H9 (cell line): ENCODE measurements at regions not wholly inside any gene's neighbourhood (a gene's known extent, or its start where the extent isn't known, plus 50 kb on each side); places are given as distances from the start of the nearest gene placed in this dataset.
A peak's percentile ranks its signal among the peaks of the same experiment; 100 is the strongest.

ENCODE experiments used
- DNase-seq: peaks from one replicate; pipeline ENCODE4 v3.0.0-alpha.2; 2017
- H2AFZ ChIP-seq: one replicate; pipeline ENCODE4 v1.6.1; 2013; ENCODE audit warnings: mild to moderate bottlenecking, low read length, control low read depth, moderate library complexity
- H2AK5ac ChIP-seq: 2 replicates; pipeline ENCODE4 v1.6.1; 2013; ENCODE audit warnings: low read length, control low read depth, mixed read lengths; ENCODE audit not compliant: insufficient read length
- H2BK120ac ChIP-seq: one replicate; pipeline ENCODE4 v1.6.1; 2013; ENCODE audit warnings: low read depth, mild to moderate bottlenecking, low read length, control low read depth, inconsistent platforms; ENCODE audit not compliant: poor library complexity, severe bottlenecking
- H2BK12ac ChIP-seq: 2 replicates; pipeline ENCODE4 v1.6.1; 2013; ENCODE audit warnings: low read length, control low read depth, mixed read lengths, low read depth; ENCODE audit not compliant: insufficient read length
- H2BK15ac ChIP-seq: 2 replicates; pipeline ENCODE4 v1.6.1; 2013; ENCODE audit warnings: low read depth, low read length, control low read depth
- H2BK20ac ChIP-seq: one replicate; pipeline ENCODE4 v1.6.1; 2013; ENCODE audit warnings: low read depth, mild to moderate bottlenecking, low read length, control low read depth, inconsistent platforms; ENCODE audit not compliant: poor library complexity, severe bottlenecking
- H2BK5ac ChIP-seq: 2 replicates; pipeline ENCODE4 v1.6.1; 2013; ENCODE audit warnings: low read length, control low read depth, mixed read lengths; ENCODE audit not compliant: insufficient read length
- H3K14ac ChIP-seq: 2 replicates; pipeline ENCODE4 v1.6.1; 2013; ENCODE audit warnings: low read length, control low read depth; ENCODE audit not compliant: insufficient read depth
- H3K18ac ChIP-seq: 2 replicates; pipeline ENCODE4 v1.6.1; 2013; ENCODE audit warnings: low read depth, mild to moderate bottlenecking, mixed read lengths, low read length, control low read depth; ENCODE audit not compliant: insufficient read length
- H3K23ac ChIP-seq: 2 replicates; pipeline ENCODE4 v1.6.1; 2013; ENCODE audit warnings: low read length, control low read depth, mixed read lengths, low read depth; ENCODE audit not compliant: insufficient read length
- H3K23me2 ChIP-seq: 2 replicates; pipeline ENCODE4 v1.6.1; 2013; ENCODE audit warnings: low read depth, mild to moderate bottlenecking, mixed read lengths, low read length, control low read depth; ENCODE audit not compliant: insufficient read length, poor library complexity, severe bottlenecking
- H3K27ac ChIP-seq: 2 replicates; pipeline ENCODE4 v1.5.1; 2013; ENCODE audit warnings: low read length, control low read depth, mixed read lengths, low read depth; ENCODE audit not compliant: insufficient read length
- H3K27me3 ChIP-seq: 2 replicates; pipeline ENCODE4 v1.6.1; 2013; ENCODE audit warnings: low read length, control low read depth, inconsistent platforms; ENCODE audit not compliant: insufficient read depth
- H3K4ac ChIP-seq: 2 replicates; pipeline ENCODE4 v1.6.1; 2013; ENCODE audit warnings: low read depth, mild to moderate bottlenecking, control low read depth, inconsistent platforms, low read length, moderate library complexity
- H3K4me1 ChIP-seq: 2 replicates; pipeline ENCODE4 v1.6.1; 2013; ENCODE audit warnings: low read length, control low read depth, inconsistent platforms; ENCODE audit not compliant: insufficient read depth
- H3K4me2 ChIP-seq: 2 replicates; pipeline ENCODE4 v1.6.1; 2013; ENCODE audit warnings: low read length, control low read depth, mixed read lengths; ENCODE audit not compliant: insufficient read length, insufficient read depth
- H3K56ac ChIP-seq: 2 replicates; pipeline ENCODE4 v1.6.1; 2013; ENCODE audit warnings: low read depth, mild to moderate bottlenecking, mixed read lengths, low read length, control low read depth; ENCODE audit not compliant: insufficient read length
- H3K79me1 ChIP-seq: 2 replicates; pipeline ENCODE4 v1.6.1; 2013; ENCODE audit warnings: low read depth, mild to moderate bottlenecking, moderate library complexity, low read length, control low read depth, inconsistent platforms; ENCODE audit not compliant: insufficient read depth, poor library complexity, severe bottlenecking
- H3K79me2 ChIP-seq: 2 replicates; pipeline ENCODE4 v1.6.1; 2013; ENCODE audit warnings: low read length, control low read depth, inconsistent platforms; ENCODE audit not compliant: insufficient read depth
- H3K9ac ChIP-seq: 2 replicates; pipeline ENCODE4 v1.6.1; 2013; ENCODE audit warnings: low read length, control low read depth, mixed read lengths; ENCODE audit not compliant: insufficient read length; ENCODE audit errors: extremely low read depth
- H3K9me3 ChIP-seq: one replicate; pipeline ENCODE4 v1.6.1; 2013; ENCODE audit warnings: low read depth, low read length, inconsistent platforms; ENCODE audit not compliant: control insufficient read depth
- H3T11ph ChIP-seq: one replicate; pipeline ENCODE4 v1.6.1; 2013; ENCODE audit warnings: mild to moderate bottlenecking, low read length, control low read depth, inconsistent platforms
- H4K20me1 ChIP-seq: one replicate; pipeline ENCODE4 v1.6.1; 2013; ENCODE audit not compliant: control insufficient read depth, insufficient read length, insufficient read depth
- H4K5ac ChIP-seq: 2 replicates; pipeline ENCODE4 v1.6.1; 2013; ENCODE audit warnings: low read depth, mild to moderate bottlenecking, mixed read lengths, low read length, control low read depth; ENCODE audit not compliant: insufficient read length
- H4K8ac ChIP-seq: replicated peaks from 2 replicates; pipeline ENCODE4 v1.6.1; 2013; ENCODE audit warnings: low read length, control low read depth, mixed read lengths, low read depth; ENCODE audit not compliant: insufficient read length
- H4K91ac ChIP-seq: 2 replicates; pipeline ENCODE4 v1.6.1; 2013; ENCODE audit warnings: low read depth, mild to moderate bottlenecking, moderate library complexity, mixed read lengths, low read length, control low read depth; ENCODE audit not compliant: insufficient read length
- H3K27ac Mint-ChIP-seq, 3 experiments: 2 replicates in 2 of 3; 3 replicates in 1 of 3; pipeline ENCODE4 v1.8.0; 2020 to 2021; ENCODE audit warnings: mixed read lengths in 3 of 3, mild to moderate bottlenecking in 1 of 3, moderate library complexity in 1 of 3
- H3K27me3 Mint-ChIP-seq: 2 replicates; pipeline ENCODE4 v1.8.0; 2021; ENCODE audit warnings: low read depth, mild to moderate bottlenecking, moderate library complexity, mixed read lengths
- H3K36me3 Mint-ChIP-seq, 3 experiments: 2 replicates in 2 of 3; 3 replicates in 1 of 3; pipeline ENCODE4 v1.8.0; 2020 to 2021; ENCODE audit warnings: low read depth in 3 of 3, mixed read lengths in 3 of 3; ENCODE audit not compliant: insufficient read depth in 1 of 3
- H3K4me1 Mint-ChIP-seq, 2 experiments: 2 replicates each; pipeline ENCODE4 v1.8.0; 2020; ENCODE audit warnings: mixed read lengths in 2 of 2
- H3K4me3 Mint-ChIP-seq, 2 experiments: 2 replicates in 1 of 2; 3 replicates in 1 of 2; pipeline ENCODE4 v1.8.0; 2020 to 2021; ENCODE audit warnings: mild to moderate bottlenecking in 2 of 2, mixed read lengths in 2 of 2, moderate library complexity in 1 of 2
- H3K9me3 Mint-ChIP-seq, 2 experiments: 2 replicates in 1 of 2; 3 replicates in 1 of 2; pipeline ENCODE4 v1.8.0; 2020; ENCODE audit warnings: mild to moderate bottlenecking in 2 of 2, mixed read lengths in 2 of 2, moderate library complexity in 1 of 2
- CTCF ChIP-seq: fragments of 200-600 bp; sonication (generic); conservative IDR thresholded peaks from 3 replicates; pipeline ENCODE4 v1.8.0; 2021; ENCODE audit warnings: antibody characterized with exemption, mild to moderate bottlenecking
- WGBS: extraction: QIAGEN DNeasy Blood & Tissue Kit; methylation state at CpG from one replicate; pipeline ENCODE4 v1.1.7; 2013; ENCODE audit warnings: missing lambda C conversion rate, low lambda C conversion rate, mixed read lengths; ENCODE audit not compliant: insufficient read length; ENCODE audit errors: extremely low coverage; 5-methylcytosine and 5-hydroxymethylcytosine counted together

- Histone ChIP-seq H3K9ac (no peak overlapping the region), H3K18ac (no peak overlapping the region), H4K5ac (no peak overlapping the region), H3K4me2 (no peak overlapping the region), H2BK20ac (no peak overlapping the region), H3K79me2 (no peaks in the 10 kb centered on the region), H3K27me3 (no peaks in the 10 kb centered on the region), H3K23me2 (peaks cover 4% of the 10 kb centered on the region), H3K9me3 (no peaks in the 10 kb centered on the region), H2BK120ac (no peak overlapping the region), H4K8ac (no peak overlapping the region), H2AFZ (no peak overlapping the region), H3K23ac (no peak overlapping the region), H2AK5ac (no peak overlapping the region), H4K20me1 (no peaks in the 10 kb centered on the region), H3T11ph (no peak overlapping the region), H2BK15ac (no peak overlapping the region), H4K91ac (no peak overlapping the region), H3K56ac (no peak overlapping the region), H3K4me1 (no peaks in the 10 kb centered on the region; the same call in 1 of the 2 replicates), H3K79me1 (no peaks in the 10 kb centered on the region), H3K14ac (no peak overlapping the region), H2BK5ac (no peak overlapping the region), H2BK12ac (no peak overlapping the region), H3K27ac (no peak overlapping the region), H3K4ac (no peak overlapping the region)
- TF ChIP-seq CTCF: no peak
- Mint-ChIP-seq H3K4me3 (no peak overlapping the region), H3K36me3 (no peaks in the 10 kb centered on the region; a peak in 2 of 7 replicates), H3K27ac (peak overlapping the region in 1 of 3 experiments; percentile 38; a peak in 2 of 7 replicates), H3K9me3 (no peaks in the 10 kb centered on the region), H3K27me3 (peaks cover 10% of the 10 kb centered on the region), H3K4me1 (peaks cover 15 to 19% of the 10 kb centered on the region in 2 experiments)
- DNase-seq: no peak
- no CpG with 5 or more reads among the region's 21 CpGs for WGBS
Observed at GRCh38 chr7:134561-135256, 57.7 kb upstream of the FAM20C start.
